SK-N-SH (cell line): ENCODE measurements at regions not wholly inside any gene's neighbourhood (a gene's known extent, or its start where the extent isn't known, plus 50 kb on each side); places are given as distances from the start of the nearest gene placed in this dataset.

Experiments
- CTCF ChIA-PET: fragments of 300-600, 350-600 bp; formaldehyde crosslinking; extraction: SDS; loops from one replicate; lab custom pipeline; 2021; lab: Yijun Ruan, JAX
- POLR2A ChIA-PET: fragments of 350-600 bp; sonication (Branson Sonifier 250); formaldehyde crosslinking; extraction: SDS; loops from one replicate; lab custom pipeline; 2020; ENCODE audit warnings: antibody characterized with exemption, inconsistent platforms; lab: Yijun Ruan, JAX
- DNase-seq: peaks from one replicate; pipeline ENCODE4 v3.0.0; 2012
- H2AFZ ChIP-seq: fragments of 200-600 bp; sonication (generic); 2 replicates; pipeline ENCODE4 v1.8.1; 2016; ENCODE audit warnings: antibody characterized with exemption, mild to moderate bottlenecking, low read depth
- H3F3A ChIP-seq: fragments of 200-600 bp; sonication (generic); replicated peaks from 2 replicates; pipeline ENCODE3; 2016; ENCODE audit warnings: antibody characterized with exemption, mild to moderate bottlenecking; ENCODE audit not compliant: insufficient read depth
- H3K27ac ChIP-seq, 2 experiments: fragments of 200-500 bp in 1 of 2; fragments of 200-600 bp in 1 of 2; sonication (Bioruptor generic) in 1 of 2; sonication (generic), shearing (Covaris generic) in 1 of 2; 2 replicates each; pipeline versions ENCODE4 v1.5.1 to v1.6.1; 2014 to 2016; ENCODE audit warnings: low read depth in 2 of 2, inconsistent platforms in 1 of 2, low read length in 1 of 2, mild to moderate bottlenecking in 1 of 2, mixed read lengths in 1 of 2
- H3K27me3 ChIP-seq: fragments of 200-600 bp; sonication (generic), shearing (Covaris generic); 2 replicates; pipeline ENCODE4 v1.6.1; 2016; ENCODE audit warnings: mixed run types; ENCODE audit not compliant: insufficient read depth
- H3K36me3 ChIP-seq, 2 experiments: fragments of 200-500 bp in 1 of 2; fragments of 200-600 bp in 1 of 2; sonication (Bioruptor generic) in 1 of 2; sonication (generic) in 1 of 2; replicated peaks in 1 of 2; 2 replicates each; pipeline versions ENCODE3 to v1.5.1; 2014 to 2016; ENCODE audit warnings: low read length in 1 of 2, mild to moderate bottlenecking in 1 of 2; ENCODE audit not compliant: insufficient read depth in 2 of 2, control insufficient read depth in 1 of 2
- H3K4me1 ChIP-seq, 2 experiments: fragments of 200-500 bp in 1 of 2; fragments of 200-600 bp in 1 of 2; sonication (Bioruptor generic) in 1 of 2; sonication (generic), shearing (Covaris generic) in 1 of 2; 2 replicates each; pipeline versions ENCODE4 v1.5.1 to v1.6.1; 2014 to 2016; ENCODE audit warnings: low read depth in 1 of 2, low read length in 1 of 2, mixed run types in 1 of 2; ENCODE audit not compliant: insufficient read depth in 2 of 2, control insufficient read depth in 1 of 2
- H3K4me2 ChIP-seq: fragments of 200-600 bp; sonication (generic), shearing (Covaris generic); 2 replicates; pipeline ENCODE4 v1.6.1; 2017; ENCODE audit warnings: mixed run types
- H3K4me3 ChIP-seq, 2 experiments: fragments of 200-500 bp in 1 of 2; fragments of 200-600 bp in 1 of 2; sonication (Bioruptor generic) in 1 of 2; sonication (generic), shearing (Covaris generic) in 1 of 2; 2 replicates each; pipeline versions ENCODE4 v1.5.1 to v1.8.1; 2014 to 2016; ENCODE audit warnings: low read depth in 2 of 2, inconsistent platforms in 1 of 2, low read length in 1 of 2, mild to moderate bottlenecking in 1 of 2, mixed read lengths in 1 of 2, moderate library complexity in 1 of 2
- H3K79me2 ChIP-seq: fragments of 200-600 bp; sonication (generic); 2 replicates; pipeline ENCODE4 v1.8.1; 2017; ENCODE audit warnings: mild to moderate bottlenecking; ENCODE audit not compliant: insufficient read depth
- H3K9ac ChIP-seq: fragments of 200-600 bp; sonication (generic); 2 replicates; pipeline ENCODE4 v1.6.1; 2017; ENCODE audit warnings: mixed run types
- H3K9me2 ChIP-seq: fragments of 200-600 bp; sonication (generic); 2 replicates; pipeline ENCODE4 v1.6.1; 2017; ENCODE audit warnings: mixed run types
- H3K9me3 ChIP-seq: fragments of 200-600 bp; sonication (generic); 2 replicates; pipeline ENCODE4 v1.6.1; 2017; ENCODE audit warnings: mixed run types, mild to moderate bottlenecking, moderate library complexity
- H4K20me1 ChIP-seq: fragments of 200-600 bp; sonication (generic); 2 replicates; pipeline ENCODE4 v1.6.1; 2017; ENCODE audit warnings: mild to moderate bottlenecking, mixed run types; ENCODE audit not compliant: insufficient read depth
- CHD2 ChIP-seq: fragments of 150-350 bp; IDR thresholded peaks from 2 replicates; pipeline ENCODE4 v1.6.1; 2018; ENCODE audit warnings: low read length; ENCODE audit not compliant: partially characterized antibody
- ELF1 ChIP-seq: IDR thresholded peaks from 2 replicates; pipeline ENCODE4 v1.4.0; 2012
- EP300 ChIP-seq, 2 experiments: IDR thresholded peaks; 2 replicates each; pipeline versions ENCODE4 v1.4.0 to v1.6.1; 2012; ENCODE audit warnings: borderline replicate concordance in 1 of 2, low read depth in 1 of 2, low read length in 1 of 2
- FOXJ3 ChIP-seq: sonication (generic); formaldehyde crosslinking; IDR thresholded peaks from 2 replicates; pipeline ENCODE4 v1.5.1; 2020; ENCODE audit warnings: mild to moderate bottlenecking, missing genetic modification reagents
- GATA2 ChIP-seq: sonication (generic); formaldehyde crosslinking; IDR thresholded peaks from 2 replicates; pipeline ENCODE4 v1.5.0; 2020; ENCODE audit warnings: mild to moderate bottlenecking, missing genetic modification reagents
- RAD21 ChIP-seq: IDR thresholded peaks from 2 replicates; pipeline ENCODE4 v1.6.1; 2012; ENCODE audit warnings: mild to moderate bottlenecking, low read length
- RCOR1 ChIP-seq: fragments of 150-350 bp; IDR thresholded peaks from 2 replicates; pipeline ENCODE4 v1.6.1; 2017; ENCODE audit warnings: antibody characterized with exemption, low read length
- TEAD4 ChIP-seq: IDR thresholded peaks from 2 replicates; pipeline ENCODE4 v1.4.0; 2012; ENCODE audit warnings: mild to moderate bottlenecking, borderline replicate concordance; ENCODE audit not compliant: insufficient read depth
- USF1 ChIP-seq: IDR thresholded peaks from 2 replicates; pipeline ENCODE4 v1.4.0; 2012; ENCODE audit warnings: low read depth, borderline replicate concordance
- WGBS: methylation state at CpG from one replicate; pipeline ENCODE4 v1.1.6; 2017; ENCODE audit warnings: low lambda C conversion rate; 5-methylcytosine and 5-hydroxymethylcytosine counted together
- TF ChIP-seq, protein P1 (sequence below): fragments of 150-350 bp; IDR thresholded peaks from 2 replicates; pipeline ENCODE4 v1.6.1; 2016; ENCODE audit warnings: mild to moderate bottlenecking, low read depth, low read length
- TF ChIP-seq, protein P2 (sequence below): IDR thresholded peaks from 2 replicates; pipeline ENCODE4 v1.4.0; 2012; ENCODE audit warnings: low read depth, borderline replicate concordance

DNA sequence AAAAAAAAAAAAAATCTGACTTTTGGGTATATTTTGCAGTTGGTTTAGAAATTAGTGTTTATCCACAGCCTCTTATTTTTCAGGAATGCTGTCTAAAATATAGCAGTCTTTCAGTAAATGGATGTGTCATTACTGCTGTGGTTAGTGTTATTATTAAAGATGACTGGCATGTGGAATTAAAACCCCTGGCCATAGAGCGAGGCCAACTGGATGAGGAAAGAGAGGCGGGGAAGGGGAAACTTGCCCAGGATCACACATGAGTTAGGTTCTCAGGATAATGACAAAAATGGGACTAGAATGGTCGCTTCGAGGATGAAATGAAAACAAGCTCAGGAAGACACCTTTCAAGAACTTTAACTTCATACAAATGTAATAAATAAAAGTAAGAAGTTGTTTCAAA, 57.4 kb upstream of the APCDD1 start:
- 51% methylated on average over 4 of the region's 4 CpGs for WGBS
- Histone ChIP-seq H3K27me3 (no peaks in the 10 kb centered on the region), H3K36me3 (no peaks in the 10 kb centered on the region), H3K9me3 (no peaks in the 10 kb centered on the region), H3K9ac (no peak overlapping the region), H3K4me1 (no peaks in the 10 kb centered on the region; a peak in 2 of 4 replicates), H4K20me1 (no peaks in the 10 kb centered on the region), H2AFZ (no peak overlapping the region), H3K9me2 (no peaks in the 10 kb centered on the region), H3K4me2 (no peak overlapping the region), H3K79me2 (no peaks in the 10 kb centered on the region), H3K4me3 (no peak overlapping the region), H3F3A (no peaks in the 10 kb centered on the region), H3K27ac (no peak overlapping the region)
- POLR2A ChIA-PET, result interaction anchor here (0.7 kb wide), 1 partner anchor 23 kb away, joined by 6 read pairs; no protein-coding TSS in a partner anchor
- no peak for DNase-seq
- CTCF ChIA-PET, result no interaction called here
- TF ChIP-seq, protein P1, sequence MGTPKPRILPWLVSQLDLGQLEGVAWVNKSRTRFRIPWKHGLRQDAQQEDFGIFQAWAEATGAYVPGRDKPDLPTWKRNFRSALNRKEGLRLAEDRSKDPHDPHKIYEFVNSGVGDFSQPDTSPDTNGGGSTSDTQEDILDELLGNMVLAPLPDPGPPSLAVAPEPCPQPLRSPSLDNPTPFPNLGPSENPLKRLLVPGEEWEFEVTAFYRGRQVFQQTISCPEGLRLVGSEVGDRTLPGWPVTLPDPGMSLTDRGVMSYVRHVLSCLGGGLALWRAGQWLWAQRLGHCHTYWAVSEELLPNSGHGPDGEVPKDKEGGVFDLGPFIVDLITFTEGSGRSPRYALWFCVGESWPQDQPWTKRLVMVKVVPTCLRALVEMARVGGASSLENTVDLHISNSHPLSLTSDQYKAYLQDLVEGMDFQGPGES, result no peak
- TF ChIP-seq FOXJ3 (CRISPR knock-in tag), result no peak
- TF ChIP-seq, protein P2, sequence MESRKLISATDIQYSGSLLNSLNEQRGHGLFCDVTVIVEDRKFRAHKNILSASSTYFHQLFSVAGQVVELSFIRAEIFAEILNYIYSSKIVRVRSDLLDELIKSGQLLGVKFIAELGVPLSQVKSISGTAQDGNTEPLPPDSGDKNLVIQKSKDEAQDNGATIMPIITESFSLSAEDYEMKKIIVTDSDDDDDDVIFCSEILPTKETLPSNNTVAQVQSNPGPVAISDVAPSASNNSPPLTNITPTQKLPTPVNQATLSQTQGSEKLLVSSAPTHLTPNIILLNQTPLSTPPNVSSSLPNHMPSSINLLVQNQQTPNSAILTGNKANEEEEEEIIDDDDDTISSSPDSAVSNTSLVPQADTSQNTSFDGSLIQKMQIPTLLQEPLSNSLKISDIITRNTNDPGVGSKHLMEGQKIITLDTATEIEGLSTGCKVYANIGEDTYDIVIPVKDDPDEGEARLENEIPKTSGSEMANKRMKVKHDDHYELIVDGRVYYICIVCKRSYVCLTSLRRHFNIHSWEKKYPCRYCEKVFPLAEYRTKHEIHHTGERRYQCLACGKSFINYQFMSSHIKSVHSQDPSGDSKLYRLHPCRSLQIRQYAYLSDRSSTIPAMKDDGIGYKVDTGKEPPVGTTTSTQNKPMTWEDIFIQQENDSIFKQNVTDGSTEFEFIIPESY, result no peak
- TF ChIP-seq CHD2, result no peak
- TF ChIP-seq TEAD4, result no peak
- no peak for TF ChIP-seq USF1
- TF ChIP-seq RAD21, result no peak
- no peak for TF ChIP-seq RCOR1

- no peaks in the 10 kb centered on the region for H3K27me3 ChIP-seq
- no peaks in the 10 kb centered on the region for H3K36me3 ChIP-seq
- no peaks in the 10 kb centered on the region for H3K9me3 ChIP-seq
- ChIA-PET POLR2A (no interaction called here), CTCF (interaction anchor here (0.7 kb wide), 1 partner anchor 78 kb away, joined by 3 read pairs; no protein-coding TSS in a partner anchor)
- no peak overlapping the region for H3K27ac ChIP-seq
- H3K9me2 ChIP-seq, result no peaks in the 10 kb centered on the region
- no peaks in the 10 kb centered on the region for H4K20me1 ChIP-seq
- no peak overlapping the region for H3K4me3 ChIP-seq
- no peaks in the 10 kb centered on the region; a peak in 2 of 4 replicates for H3K4me1 ChIP-seq
- WGBS, result 34% methylated on average over 3 of the region's 3 CpGs
- no peak overlapping the region for H2AFZ ChIP-seq
- H3K79me2 ChIP-seq, result no peaks in the 10 kb centered on the region
- no peaks in the 10 kb centered on the region for H3F3A ChIP-seq
- no peak for DNase-seq
- H3K4me2 ChIP-seq, result no peak overlapping the region
- H3K9ac ChIP-seq, result no peak overlapping the region
- TF ChIP-seq EP300 (IDR thresholded peaks at IDR 0.05; ENCODE audit: borderline replicate concordance in 1 of 2, low read depth in 1 of 2, low read length in 1 of 2) (no peak), ELF1 (no peak), GATA2 (no peak)
Observed at GRCh38 chr18:10398571-10398970, 55.9 kb upstream of the APCDD1 start.
